GM21526 (cell line): ENCODE measurements at regions not wholly inside any gene's neighbourhood (a gene's known extent, or its start where the extent isn't known, plus 50 kb on each side); places are given as distances from the start of the nearest gene placed in this dataset.
"Not testable (repeated sequence)": the region's sequence is repeated elsewhere in the genome, so short reads cannot be mapped to it uniquely, and the experiment has no call there.

Source experiments
- ATAC-seq: cut with Tn5 transposase; IDR thresholded peaks from one replicate; pipeline ENCODE4 v1.9.1; 2021; ENCODE audit warnings: moderate library complexity; ENCODE audit not compliant: unreplicated experiment, low FRiP score

DNA sequence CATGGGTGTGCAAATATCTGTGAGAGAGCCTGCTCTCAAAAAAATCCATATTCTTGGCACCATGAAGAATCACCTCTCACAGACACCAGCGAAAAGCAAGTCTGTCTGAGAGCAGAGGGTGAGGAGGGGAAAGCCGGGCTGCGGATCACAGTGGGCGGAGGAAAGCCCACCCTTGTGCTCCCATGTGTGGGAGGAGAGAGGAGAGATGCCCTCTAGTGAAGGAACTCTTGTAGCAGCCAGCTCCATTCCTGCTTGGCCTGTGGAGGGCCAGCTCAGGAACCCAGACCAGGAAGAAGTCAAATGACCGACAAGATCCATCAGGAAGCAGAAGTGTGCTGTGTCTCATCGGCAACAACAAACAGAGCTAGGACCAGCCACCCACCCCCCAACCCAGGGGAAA is 321.7 kb upstream of the PLGLB1 start:
- ATAC-seq: not testable (repeated sequence)

DNA sequence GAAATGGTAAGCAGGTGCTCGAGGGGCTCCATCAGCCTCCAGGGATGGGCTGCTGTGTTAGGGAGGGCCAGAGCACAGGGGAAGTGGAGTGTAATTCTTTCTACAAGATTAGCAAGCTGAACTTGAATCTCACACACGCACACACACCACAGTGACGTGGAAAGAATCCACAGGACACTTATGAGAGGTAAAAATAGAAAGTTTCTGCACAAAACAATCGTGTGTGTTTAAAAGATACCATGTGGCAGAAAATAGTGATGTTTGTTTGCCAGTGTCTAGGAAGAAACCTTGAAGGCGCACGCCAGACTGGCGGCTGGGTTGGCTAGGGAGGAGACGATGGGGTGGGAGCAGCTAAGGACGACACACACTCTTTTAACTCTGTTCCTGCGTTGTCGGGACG is 323.6 kb upstream of the PLGLB1 start:
- ATAC-seq: not testable (repeated sequence)

DNA sequence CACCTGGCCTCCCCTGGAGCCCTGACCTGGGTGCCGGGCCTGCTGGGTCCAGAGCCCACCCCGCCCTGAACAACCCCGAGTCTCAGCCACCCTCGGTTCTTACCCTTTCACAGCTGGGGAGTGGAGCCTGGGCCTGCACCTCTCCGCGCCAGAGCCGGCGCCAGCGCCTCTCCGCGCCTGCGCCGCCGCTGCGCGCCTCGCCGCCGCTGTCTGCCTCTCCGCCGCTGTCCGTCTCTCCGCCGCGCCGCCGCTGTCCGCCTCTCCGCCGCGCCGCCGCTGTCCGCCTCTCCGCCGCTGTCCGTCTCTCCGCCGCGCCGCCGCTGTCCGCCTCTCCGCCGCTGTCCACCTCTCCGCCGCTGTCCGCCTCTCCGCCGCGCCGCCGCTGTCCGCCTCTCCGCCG is 326.9 kb upstream of the PLGLB1 start:
- not testable (repeated sequence) for ATAC-seq

DNA sequence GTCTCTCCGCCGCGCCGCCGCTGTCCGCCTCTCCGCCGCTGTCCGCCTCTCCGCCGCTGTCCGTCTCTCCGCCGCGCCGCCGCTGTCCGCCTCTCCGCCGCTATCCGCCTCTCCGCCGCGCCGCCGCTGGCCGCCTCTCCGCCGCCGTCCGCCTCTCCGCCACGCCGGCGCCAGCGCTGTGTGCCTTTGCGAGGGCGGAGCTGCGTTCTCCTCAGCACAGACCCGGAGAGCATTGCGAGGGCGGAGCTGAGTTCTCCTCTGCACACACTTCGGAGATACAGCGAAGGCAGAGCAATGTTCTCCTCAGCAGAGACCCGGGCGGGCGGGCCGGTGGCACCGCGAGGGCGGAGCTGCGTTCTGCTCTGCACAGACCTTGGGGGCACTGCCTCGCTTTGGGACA is 327.4 kb upstream of the PLGLB1 start:
- not testable (repeated sequence) for ATAC-seq

DNA sequence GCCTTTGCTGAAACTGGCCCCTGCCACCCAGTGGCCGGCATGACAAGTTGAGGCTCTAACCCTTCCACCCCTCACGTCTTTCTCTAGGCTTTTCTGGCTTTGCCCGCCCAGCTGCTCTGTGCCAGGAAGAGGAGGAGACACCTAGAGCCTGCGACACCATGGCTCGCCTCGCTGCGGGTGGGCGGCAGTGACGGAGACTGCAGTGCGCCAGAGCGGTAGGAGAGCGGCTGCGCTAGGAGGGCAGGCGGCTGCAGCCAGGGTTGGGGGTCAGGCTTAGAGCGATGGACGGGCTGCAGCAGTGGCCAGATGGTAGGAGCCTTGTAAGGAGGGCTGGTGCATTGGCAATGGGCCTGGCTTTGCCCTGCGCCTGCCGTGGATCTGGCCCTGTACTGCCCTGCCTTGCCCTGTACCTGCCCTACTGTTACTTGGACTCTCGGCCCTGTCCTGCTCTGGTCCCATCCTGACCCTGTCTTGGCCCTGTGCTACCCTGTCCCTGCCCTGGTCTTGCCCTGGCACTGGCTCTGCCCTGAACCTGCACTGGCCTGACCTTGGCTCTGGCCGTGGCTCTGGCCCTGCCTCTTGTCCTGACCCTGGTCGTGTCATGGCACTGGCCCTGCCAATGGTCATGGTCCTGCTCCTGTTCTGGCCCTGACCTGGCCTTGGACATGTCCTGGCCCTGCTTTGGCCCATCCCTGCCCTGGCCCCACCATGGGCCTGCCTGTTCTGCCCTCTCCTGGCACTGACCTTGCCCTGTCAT is 330.7 kb upstream of the PLGLB1 start:
- ATAC-seq: not testable (repeated sequence)

DNA sequence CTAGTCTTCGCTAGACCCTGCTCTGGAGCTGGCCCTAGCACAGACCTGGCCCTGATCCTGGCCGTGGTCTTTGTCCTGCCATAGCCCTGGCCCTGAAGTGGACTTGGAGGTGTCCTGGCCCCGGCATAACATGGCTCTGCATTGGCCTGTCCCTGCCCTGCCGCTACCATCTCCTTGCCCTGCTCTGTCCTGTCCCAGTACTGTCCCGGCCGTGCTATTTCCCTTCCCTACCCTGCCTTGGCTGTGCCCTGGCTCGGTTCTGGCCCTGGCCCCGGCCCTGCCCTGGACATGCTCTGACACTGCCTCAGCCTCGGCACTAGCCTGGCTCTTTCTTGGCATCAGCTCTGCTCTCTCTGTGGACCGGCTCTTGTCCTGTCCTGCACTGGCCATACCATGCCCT is 331.8 kb upstream of the PLGLB1 start:
- ATAC-seq: not testable (repeated sequence)

DNA sequence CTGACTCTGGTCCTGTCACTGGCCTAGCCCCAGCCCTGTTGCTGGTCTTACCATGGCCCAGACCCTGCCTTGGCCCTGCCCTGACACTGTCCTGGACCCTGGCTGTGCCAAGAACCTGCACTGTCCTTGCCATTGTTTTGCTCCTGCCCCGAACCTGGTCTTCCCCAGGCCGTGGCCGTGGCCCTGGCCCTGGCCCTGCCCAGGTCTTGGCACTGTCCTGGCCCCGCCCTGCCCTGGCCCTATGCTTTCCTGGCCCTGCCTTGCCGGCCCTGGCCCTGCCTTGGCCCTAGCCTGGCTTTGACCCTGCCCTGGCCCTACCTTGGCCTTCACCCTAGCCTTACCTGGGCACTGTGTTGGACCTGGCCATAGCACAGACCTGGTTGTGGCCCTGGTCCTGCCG is 332.5 kb upstream of the PLGLB1 start:
- ATAC-seq: not testable (repeated sequence)

DNA sequence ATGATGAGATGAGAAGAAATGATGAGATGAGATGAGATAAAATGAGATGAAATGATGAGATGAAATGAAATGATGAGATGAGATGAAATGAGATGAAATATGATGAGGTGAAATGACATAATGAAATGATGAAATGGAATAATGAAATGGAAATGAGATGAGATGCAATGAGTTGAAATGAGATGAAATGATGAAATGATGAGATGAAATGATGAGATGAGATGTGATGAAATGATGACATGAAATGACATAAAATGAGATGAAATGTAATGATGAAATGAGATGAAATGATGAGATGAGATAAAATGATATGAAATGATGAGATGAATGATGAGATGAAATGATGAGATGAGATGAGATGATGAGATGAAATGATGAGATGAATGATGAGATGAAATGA is 338.6 kb upstream of the PLGLB1 start:
- ATAC-seq: not testable (repeated sequence)

DNA sequence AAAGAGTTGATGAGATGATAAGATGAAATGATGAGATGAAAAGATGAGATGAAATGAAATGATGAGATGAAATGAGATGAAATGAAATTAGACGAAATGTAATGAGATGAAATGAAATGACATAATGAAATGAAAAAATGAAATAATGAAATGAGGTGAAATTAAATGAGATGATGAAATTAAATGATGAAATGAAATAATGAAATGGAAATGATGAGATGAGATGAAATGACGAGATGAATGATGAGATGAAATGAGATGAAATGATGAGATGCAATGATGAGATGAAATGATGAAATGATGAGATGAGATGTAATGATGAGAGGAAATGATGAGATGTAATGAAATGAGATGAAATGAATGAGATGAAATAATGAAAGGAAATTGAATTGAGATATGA is 339.3 kb upstream of the PLGLB1 start:
- ATAC-seq: not testable (repeated sequence)

DNA sequence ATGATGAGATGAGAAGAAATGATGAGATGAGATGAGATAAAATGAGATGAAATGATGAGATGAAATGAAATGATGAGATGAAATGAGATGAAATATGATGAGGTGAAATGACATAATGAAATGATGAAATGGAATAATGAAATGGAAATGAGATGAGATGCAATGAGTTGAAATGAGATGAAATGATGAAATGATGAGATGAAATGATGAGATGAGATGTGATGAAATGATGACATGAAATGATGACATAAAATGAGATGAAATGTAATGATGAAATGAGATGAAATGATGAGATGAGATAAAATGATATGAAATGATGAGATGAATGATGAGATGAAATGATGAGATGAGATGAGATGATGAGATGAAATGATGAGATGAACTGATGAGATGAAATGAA is 340.2 kb upstream of the PLGLB1 start:
- ATAC-seq: not testable (repeated sequence)

DNA sequence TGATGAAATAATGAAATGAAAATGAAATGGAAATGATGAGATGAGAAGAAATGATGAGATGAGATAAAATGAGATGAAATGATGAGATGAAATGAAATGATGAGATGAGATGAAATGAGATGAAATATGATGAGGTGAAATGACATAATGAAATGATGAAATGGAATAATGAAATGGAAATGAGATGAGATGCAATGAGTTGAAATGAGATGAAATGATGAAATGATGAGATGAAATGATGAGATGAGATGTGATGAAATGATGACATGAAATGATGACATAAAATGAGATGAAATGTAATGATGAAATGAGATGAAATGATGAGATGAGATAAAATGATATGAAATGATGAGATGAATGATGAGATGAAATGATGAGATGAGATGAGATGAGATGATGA is 342.7 kb upstream of the PLGLB1 start:
- not testable (repeated sequence) for ATAC-seq

DNA sequence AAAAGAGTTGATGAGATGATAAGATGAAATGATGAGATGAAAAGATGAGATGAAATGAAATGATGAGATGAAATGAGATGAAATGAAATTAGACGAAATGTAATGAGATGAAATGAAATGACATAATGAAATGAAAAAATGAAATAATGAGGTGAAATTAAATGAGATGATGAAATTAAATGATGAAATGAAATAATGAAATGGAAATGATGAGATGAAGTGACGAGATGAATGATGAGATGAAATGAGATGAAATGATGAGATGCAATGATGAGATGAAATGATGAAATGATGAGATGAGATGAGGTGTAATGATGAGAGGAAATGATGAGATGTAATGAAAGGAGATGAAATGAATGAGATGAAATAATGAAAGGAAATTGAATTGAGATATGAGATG is 343.4 kb upstream of the PLGLB1 start:
- not testable (repeated sequence) for ATAC-seq

DNA sequence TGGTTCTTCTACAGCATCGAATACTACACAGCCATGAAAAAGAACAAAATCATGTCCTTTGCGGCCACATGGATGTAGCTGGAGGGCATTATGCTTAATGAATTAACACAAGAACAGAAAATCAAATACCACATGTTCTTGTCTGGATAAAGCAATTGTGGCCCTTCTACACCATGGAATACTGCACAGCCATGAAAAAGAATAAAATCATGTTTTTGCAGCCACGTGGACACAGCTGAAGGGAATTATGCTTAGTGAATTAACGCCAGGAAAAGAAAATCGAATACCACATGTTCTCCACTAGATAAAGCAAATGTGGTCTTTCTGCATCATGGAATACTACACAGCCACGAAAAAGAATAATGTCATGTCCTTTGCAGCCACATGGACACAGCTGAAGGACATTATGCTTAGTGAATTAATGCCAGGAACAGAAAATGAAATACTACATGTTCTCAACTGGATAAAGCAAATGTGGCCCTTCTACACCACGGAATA is 361.8 kb upstream of the PLGLB2 start:
- not testable (repeated sequence) for ATAC-seq

DNA sequence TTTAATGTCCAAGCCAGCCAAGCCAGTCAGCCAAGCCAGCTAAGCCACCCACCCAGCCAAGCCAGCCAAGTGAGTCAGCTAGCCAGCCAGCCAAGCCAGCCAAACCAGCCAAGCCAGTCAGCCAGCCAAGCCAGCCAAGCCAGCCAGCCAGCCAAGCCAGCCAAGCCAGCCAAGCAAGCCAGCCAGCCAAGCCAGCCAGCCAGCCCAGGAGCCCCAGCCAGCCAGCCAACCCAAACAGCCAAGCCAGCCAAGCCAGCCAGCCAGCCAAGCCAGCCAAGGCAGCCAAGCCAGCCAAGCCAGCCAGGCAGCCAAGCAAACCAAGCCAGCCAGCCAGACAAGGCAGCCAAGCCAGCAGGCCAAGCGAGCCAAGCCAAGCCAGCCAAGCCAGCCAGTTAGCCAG is 352.1 kb upstream of the PLGLB2 start:
- ATAC-seq: not testable (repeated sequence)

DNA sequence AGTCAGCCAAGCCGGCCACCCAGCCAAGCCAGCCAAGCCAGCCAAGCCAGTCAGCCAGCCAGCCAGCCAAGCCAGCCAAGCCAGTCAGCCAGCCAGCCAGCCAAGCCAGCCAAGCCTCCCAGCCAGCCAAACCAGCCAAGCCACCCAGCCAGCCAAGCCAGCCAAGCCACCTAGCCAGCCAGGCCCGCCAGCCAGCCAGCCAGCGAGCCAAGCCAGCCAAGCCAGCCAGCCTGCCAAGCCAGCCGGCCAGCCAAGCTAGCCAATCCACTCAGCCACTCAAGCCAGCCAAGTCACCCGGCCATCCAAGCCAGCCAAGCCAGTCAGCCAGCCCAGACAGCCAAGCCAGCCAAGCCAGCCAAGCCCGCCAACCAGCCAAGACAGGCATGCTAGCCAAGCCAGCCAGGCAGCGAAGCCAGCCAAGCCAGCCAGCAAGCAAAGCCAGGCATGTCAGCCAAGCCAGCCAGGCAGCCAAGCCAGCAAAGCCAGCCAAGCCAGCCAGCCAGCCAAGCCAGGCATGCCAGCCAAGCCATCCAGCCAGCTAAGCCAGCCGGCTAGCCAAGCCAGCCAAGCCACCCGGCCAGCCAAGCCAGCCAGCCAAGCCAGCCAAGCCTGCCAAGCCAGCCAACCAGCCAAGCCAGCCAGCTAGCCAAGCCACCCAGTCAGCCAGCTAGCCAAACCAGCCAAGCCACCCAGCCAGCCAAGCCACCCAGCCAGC is 351.2 kb upstream of the PLGLB2 start:
- ATAC-seq: not testable (repeated sequence)

DNA sequence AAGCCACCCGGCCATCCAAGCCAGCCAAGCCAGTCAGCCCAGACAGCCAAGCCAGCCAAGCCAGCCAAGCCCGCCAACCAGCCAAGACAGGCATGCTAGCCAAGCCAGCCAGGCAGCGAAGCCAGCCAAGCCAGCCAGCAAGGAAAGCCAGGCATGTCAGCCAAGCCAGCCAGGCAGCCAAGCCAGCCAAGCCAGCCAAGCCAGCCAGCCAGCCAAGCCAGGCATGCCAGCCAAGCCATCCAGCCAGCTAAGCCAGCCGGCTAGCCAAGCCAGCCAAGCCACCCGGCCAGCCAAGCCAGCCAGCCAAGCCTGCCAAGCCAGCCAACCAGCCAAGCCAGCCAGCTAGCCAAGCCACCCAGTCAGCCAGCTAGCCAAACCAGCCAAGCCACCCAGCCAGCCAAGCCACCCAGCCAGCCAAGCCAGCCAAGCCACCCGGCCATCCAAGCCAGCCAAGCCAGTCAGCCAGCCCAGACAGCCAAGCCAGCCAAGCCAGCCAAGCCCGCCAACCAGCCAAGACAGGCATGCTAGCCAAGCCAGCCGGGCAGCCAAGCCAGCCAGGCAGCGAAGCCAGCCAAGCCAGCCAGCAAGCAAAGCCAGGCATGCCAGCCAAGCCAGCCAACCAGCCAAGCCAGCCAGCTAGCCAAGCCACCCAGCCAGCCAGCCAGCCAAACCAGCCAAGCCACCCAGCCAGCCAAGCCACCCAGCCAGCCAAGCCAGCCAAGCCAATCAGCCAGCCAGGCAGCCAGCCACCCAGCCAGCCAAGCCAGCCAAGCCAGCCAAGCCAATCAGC is 350.4 kb upstream of the PLGLB2 start:
- ATAC-seq: not testable (repeated sequence)

DNA sequence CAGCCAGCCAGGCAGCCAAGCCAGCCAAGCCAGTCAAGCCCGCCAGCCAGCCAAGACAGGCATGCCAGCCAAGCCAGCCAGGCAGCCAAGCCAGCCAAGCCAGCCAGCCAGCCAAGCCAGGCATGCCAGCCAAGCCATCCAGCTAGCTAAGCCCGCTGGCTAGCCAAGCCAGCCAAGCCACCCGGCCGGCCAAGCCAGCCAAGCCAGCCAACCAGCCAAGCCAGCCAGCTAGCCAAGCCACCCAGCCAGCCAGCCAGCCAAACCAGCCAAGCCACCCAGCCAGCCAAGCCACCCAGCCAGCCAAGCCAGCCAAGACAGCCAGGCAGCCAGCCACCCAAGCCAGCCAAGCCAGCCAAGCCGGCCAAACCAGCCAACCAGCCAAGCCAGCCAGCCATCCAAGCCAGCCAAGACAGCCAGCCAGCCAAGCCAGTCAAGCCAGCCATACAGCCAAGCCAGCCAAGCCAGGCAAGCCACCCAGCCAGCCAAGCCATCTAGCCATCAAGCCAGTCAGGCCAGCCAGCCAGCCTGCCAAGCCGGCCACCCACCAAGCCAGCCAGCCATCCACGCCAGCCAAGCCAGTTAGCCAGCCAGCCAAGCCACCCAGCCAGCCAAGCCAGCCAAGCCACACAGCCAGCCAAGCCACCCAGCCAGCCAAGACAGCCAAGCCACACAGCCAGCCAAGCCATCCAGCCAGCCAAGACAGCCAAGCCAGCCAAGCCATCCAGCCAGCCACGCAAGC is 349.2 kb upstream of the PLGLB2 start:
- not testable (repeated sequence) for ATAC-seq

DNA sequence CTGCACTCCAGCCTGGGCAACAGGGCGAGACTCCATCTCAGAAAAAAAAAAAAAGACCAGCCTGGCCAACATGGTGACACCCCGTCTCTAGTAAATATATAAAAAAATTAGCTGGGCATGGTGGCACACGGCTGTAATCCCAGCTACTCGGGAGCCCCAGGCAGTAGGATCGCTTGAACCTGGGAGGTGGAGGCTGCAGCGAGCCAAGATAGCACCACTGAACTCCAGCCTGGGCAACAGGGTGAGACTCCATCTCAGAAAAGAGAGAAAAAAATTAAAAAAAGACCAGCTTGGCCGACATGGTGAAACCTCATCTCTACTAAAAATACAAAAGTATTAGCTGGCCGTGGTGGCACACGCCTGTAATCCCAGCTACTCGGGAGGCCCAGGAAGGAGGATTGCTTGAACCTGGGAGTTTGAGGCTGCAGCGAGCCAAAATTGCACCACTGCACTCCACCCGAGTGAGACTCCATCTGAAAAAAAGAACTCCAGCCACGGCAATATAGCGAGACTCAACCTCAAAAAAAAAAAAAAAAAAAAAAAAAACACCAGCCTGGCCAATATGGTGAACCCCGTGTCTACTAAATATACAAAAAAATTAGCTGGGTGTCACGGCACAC is 346.1 kb upstream of the PLGLB2 start:
- ATAC-seq: no peak

DNA sequence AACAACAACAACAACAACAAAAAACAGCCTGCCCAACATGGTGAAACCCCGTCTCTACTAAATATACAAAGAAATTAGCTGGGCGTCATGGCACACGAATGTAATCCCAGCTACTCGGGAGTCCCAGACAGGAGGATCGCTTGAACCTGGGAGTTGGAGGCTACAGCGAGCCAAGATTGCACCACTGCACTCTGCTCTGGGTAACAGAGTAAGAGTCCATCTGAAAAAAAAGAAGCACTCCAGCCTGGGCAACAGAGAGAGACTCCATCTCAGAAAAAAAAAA is 344.1 kb upstream of the PLGLB2 start:
- ATAC-seq: no peak
